IPS-15b (cell line): ENCODE measurements at regions not wholly inside any gene's neighbourhood (a gene's known extent, or its start where the extent isn't known, plus 50 kb on each side); places are given as distances from the start of the nearest gene placed in this dataset.

Source experiments
- H3K27me3 ChIP-seq: one replicate; pipeline ENCODE4 v1.6.1; 2013; ENCODE audit warnings: low read length; ENCODE audit not compliant: control insufficient read depth, insufficient read depth
- H3K36me3 ChIP-seq: one replicate; pipeline ENCODE4 v1.6.1; 2013; ENCODE audit warnings: low read length; ENCODE audit not compliant: control insufficient read depth, insufficient read depth
- H3K4me1 ChIP-seq: one replicate; pipeline ENCODE4 v1.6.1; 2013; ENCODE audit warnings: mild to moderate bottlenecking, low read length; ENCODE audit not compliant: control insufficient read depth, insufficient read depth
- H3K4me3 ChIP-seq: one replicate; pipeline ENCODE4 v1.5.1; 2013; ENCODE audit warnings: low read depth, low read length
- H3K9ac ChIP-seq: one replicate; pipeline ENCODE4 v1.6.1; 2013; ENCODE audit warnings: low read depth, mild to moderate bottlenecking, low read length
- H3K9me3 ChIP-seq: one replicate; pipeline ENCODE4 v1.6.1; 2013; ENCODE audit warnings: mild to moderate bottlenecking, low read length; ENCODE audit not compliant: control insufficient read depth, insufficient read depth

GRCh38 chr21:16770266-16770665 is 742.6 kb upstream of the CXADR start:
- Histone ChIP-seq H3K36me3 (no peaks in the 10 kb centered on the region), H3K9ac (no peak overlapping the region), H3K4me3 (no peak overlapping the region), H3K27me3 (no peaks in the 10 kb centered on the region), H3K9me3 (no peaks in the 10 kb centered on the region), H3K4me1 (no peaks in the 10 kb centered on the region)

- Histone ChIP-seq H3K36me3 (no peaks in the 10 kb centered on the region), H3K27me3 (no peaks in the 10 kb centered on the region), H3K4me1 (peaks cover 4% of the 10 kb centered on the region), H3K4me3 (no peak overlapping the region), H3K9ac (no peak overlapping the region), H3K9me3 (no peaks in the 10 kb centered on the region)
These were observed 739.6 kb upstream of the CXADR start for GRCh38 chr21:16773206-16773605.

- H3K4me1 ChIP-seq: peaks cover 4% of the 10 kb centered on the region
- H3K9ac ChIP-seq: no peak overlapping the region
- H3K9me3 ChIP-seq: no peaks in the 10 kb centered on the region
- no peak overlapping the region for H3K4me3 ChIP-seq
- H3K36me3 ChIP-seq: no peaks in the 10 kb centered on the region
- H3K27me3 ChIP-seq: no peaks in the 10 kb centered on the region
These were observed 737.8 kb upstream of the CXADR start for GRCh38 chr21:16775076-16775475.

GRCh38 chr21:16777041-16777720 is 735.7 kb upstream of the CXADR start:
- H3K9ac ChIP-seq: no peak overlapping the region
- no peaks in the 10 kb centered on the region for H3K9me3 ChIP-seq
- H3K4me3 ChIP-seq: no peak overlapping the region
- no peaks in the 10 kb centered on the region for H3K27me3 ChIP-seq
- no peaks in the 10 kb centered on the region for H3K36me3 ChIP-seq
- peaks cover 4% of the 10 kb centered on the region for H3K4me1 ChIP-seq

- H3K4me3 ChIP-seq: no peak overlapping the region
- H3K4me1 ChIP-seq: no peaks in the 10 kb centered on the region
These were observed 724.3 kb upstream of the CXADR start for GRCh38 chr21:16788584-16788983.

GRCh38 chr21:16789636-16790035 is 723.2 kb upstream of the CXADR start:
- H3K27me3 ChIP-seq: no peaks in the 10 kb centered on the region
- no peaks in the 10 kb centered on the region for H3K9me3 ChIP-seq
- H3K4me1 ChIP-seq: no peaks in the 10 kb centered on the region
- H3K36me3 ChIP-seq: no peaks in the 10 kb centered on the region
- no peak overlapping the region for H3K4me3 ChIP-seq
- H3K9ac ChIP-seq: no peak overlapping the region

More at GRCh38 chr21:16788584-16788983, 724.3 kb upstream of the CXADR start:
- Histone ChIP-seq H3K9me3 (no peaks in the 10 kb centered on the region), H3K27me3 (no peaks in the 10 kb centered on the region), H3K9ac (no peak overlapping the region), H3K36me3 (no peaks in the 10 kb centered on the region)

GRCh38 chr21:16792101-16792500 is 720.7 kb upstream of the CXADR start:
- Histone ChIP-seq H3K4me1 (peaks cover 3% of the 10 kb centered on the region), H3K9me3 (no peaks in the 10 kb centered on the region), H3K4me3 (no peak overlapping the region), H3K27me3 (no peaks in the 10 kb centered on the region), H3K9ac (no peak overlapping the region), H3K36me3 (no peaks in the 10 kb centered on the region)

GRCh38 chr21:16794950-16795349 is 717.9 kb upstream of the CXADR start:
- H3K36me3 ChIP-seq: no peaks in the 10 kb centered on the region
- no peaks in the 10 kb centered on the region for H3K27me3 ChIP-seq
- H3K9me3 ChIP-seq: no peaks in the 10 kb centered on the region
- peaks cover 5% of the 10 kb centered on the region for H3K4me1 ChIP-seq
- H3K4me3 ChIP-seq: no peak overlapping the region
- H3K9ac ChIP-seq: no peak overlapping the region

- H3K36me3 ChIP-seq: no peaks in the 10 kb centered on the region
- no peaks in the 10 kb centered on the region for H3K9me3 ChIP-seq
- no peak overlapping the region for H3K4me3 ChIP-seq
- H3K4me1 ChIP-seq: peaks cover 5% of the 10 kb centered on the region
- H3K27me3 ChIP-seq: no peaks in the 10 kb centered on the region
- H3K9ac ChIP-seq: no peak overlapping the region
These were observed 716.1 kb upstream of the CXADR start for GRCh38 chr21:16796776-16797175.

- Histone ChIP-seq H3K4me3 (no peak overlapping the region), H3K36me3 (no peaks in the 10 kb centered on the region), H3K9ac (no peak overlapping the region), H3K4me1 (peaks cover 5% of the 10 kb centered on the region), H3K9me3 (no peaks in the 10 kb centered on the region), H3K27me3 (no peaks in the 10 kb centered on the region)
These were observed 715.3 kb upstream of the CXADR start for GRCh38 chr21:16797540-16797939.

GRCh38 chr21:16797966-16798365 is 714.9 kb upstream of the CXADR start:
- H3K4me1 ChIP-seq: peaks cover 5% of the 10 kb centered on the region

GRCh38 chr21:16800536-16801275 is 712.1 kb upstream of the CXADR start:
- H3K9me3 ChIP-seq: no peaks in the 10 kb centered on the region
- peaks cover 5% of the 10 kb centered on the region for H3K4me1 ChIP-seq
- no peaks in the 10 kb centered on the region for H3K27me3 ChIP-seq
- no peak overlapping the region for H3K4me3 ChIP-seq
- H3K9ac ChIP-seq: no peak overlapping the region
- H3K36me3 ChIP-seq: no peaks in the 10 kb centered on the region

More at GRCh38 chr21:16797966-16798365, 714.9 kb upstream of the CXADR start:
- Histone ChIP-seq H3K9me3 (no peaks in the 10 kb centered on the region), H3K9ac (no peak overlapping the region), H3K27me3 (no peaks in the 10 kb centered on the region), H3K4me3 (no peak overlapping the region), H3K36me3 (no peaks in the 10 kb centered on the region)
